ENCODE measurements at regions not wholly inside any gene's neighbourhood (a gene's known extent, or its start where the extent isn't known, plus 50 kb on each side); places are given as distances from the start of the nearest gene placed in this dataset.
"Not testable (repeated sequence)": the region's sequence is repeated elsewhere in the genome, so short reads cannot be mapped to it uniquely, and the experiment has no call there.

GRCh38 chrX:115840729-115841409 lies 279.9 kb downstream of the PLS3 start:
- H3K27me3 Mint-ChIP-seq, ATAC-seq, H3K9me3 Mint-ChIP-seq, H3K4me3 Mint-ChIP-seq, H3K4me1 Mint-ChIP-seq, H3K27ac Mint-ChIP-seq, H3K36me3 Mint-ChIP-seq: not testable (repeated sequence)

- H3K4me3 Mint-ChIP-seq, H3K36me3 Mint-ChIP-seq, H3K27ac Mint-ChIP-seq, H3K4me1 Mint-ChIP-seq, H3K27me3 Mint-ChIP-seq, ATAC-seq, H3K9me3 Mint-ChIP-seq: not testable (repeated sequence)
These were observed 290.0 kb downstream of the PLS3 start for GRCh38 chrX:115850986-115851385.

GRCh38 chrX:115853260-115853659 lies 292.3 kb downstream of the PLS3 start:
- not testable (repeated sequence) for H3K4me1 Mint-ChIP-seq, H3K27me3 Mint-ChIP-seq, H3K9me3 Mint-ChIP-seq, H3K36me3 Mint-ChIP-seq, ATAC-seq, H3K4me3 Mint-ChIP-seq, H3K27ac Mint-ChIP-seq

GRCh38 chrX:115881170-115881569 lies 289.4 kb upstream of the AGTR2 start:
- not testable (repeated sequence) for H3K36me3 Mint-ChIP-seq, H3K4me3 Mint-ChIP-seq, H3K27me3 Mint-ChIP-seq, ATAC-seq, H3K9me3 Mint-ChIP-seq, H3K27ac Mint-ChIP-seq, H3K4me1 Mint-ChIP-seq

- H3K4me1 Mint-ChIP-seq, H3K27ac Mint-ChIP-seq, H3K9me3 Mint-ChIP-seq, H3K27me3 Mint-ChIP-seq, H3K4me3 Mint-ChIP-seq, ATAC-seq, H3K36me3 Mint-ChIP-seq: not testable (repeated sequence)
These were observed 286.4 kb upstream of the AGTR2 start for GRCh38 chrX:115884121-115884520.

- H3K27ac Mint-ChIP-seq, ATAC-seq, H3K4me1 Mint-ChIP-seq, H3K9me3 Mint-ChIP-seq, H3K36me3 Mint-ChIP-seq, H3K27me3 Mint-ChIP-seq, H3K4me3 Mint-ChIP-seq: not testable (repeated sequence)
These were observed 282.5 kb upstream of the AGTR2 start for GRCh38 chrX:115888041-115888440.

GRCh38 chrX:115888519-115888918 lies 282.0 kb upstream of the AGTR2 start:
- H3K4me3 Mint-ChIP-seq, H3K27ac Mint-ChIP-seq, H3K4me1 Mint-ChIP-seq, H3K36me3 Mint-ChIP-seq, H3K27me3 Mint-ChIP-seq, H3K9me3 Mint-ChIP-seq, ATAC-seq: not testable (repeated sequence)

GRCh38 chrX:115889121-115889890 lies 281.2 kb upstream of the AGTR2 start:
- H3K27ac Mint-ChIP-seq = no peak overlapping the region
- no peaks in the 10 kb centered on the region for H3K27me3 Mint-ChIP-seq
- no peak for ATAC-seq
- H3K4me3 Mint-ChIP-seq = no peak overlapping the region
- no peaks in the 10 kb centered on the region for H3K36me3 Mint-ChIP-seq
- H3K9me3 Mint-ChIP-seq = peaks cover 3% of the 10 kb centered on the region
- H3K4me1 Mint-ChIP-seq = no peaks in the 10 kb centered on the region

- Mint-ChIP-seq H3K36me3 (no peaks in the 10 kb centered on the region), H3K27ac (no peak overlapping the region), H3K27me3 (no peaks in the 10 kb centered on the region), H3K4me3 (no peak overlapping the region), H3K4me1 (no peaks in the 10 kb centered on the region), H3K9me3 (peaks cover 3% of the 10 kb centered on the region)
- no peak for ATAC-seq
These were observed 278.4 kb upstream of the AGTR2 start for GRCh38 chrX:115892056-115892708.

GRCh38 chrX:115892787-115893671 lies 277.5 kb upstream of the AGTR2 start:
- Mint-ChIP-seq H3K27ac (no peak overlapping the region), H3K36me3 (no peaks in the 10 kb centered on the region), H3K4me3 (no peak overlapping the region), H3K27me3 (no peaks in the 10 kb centered on the region), H3K4me1 (no peaks in the 10 kb centered on the region), H3K9me3 (peaks cover 3% of the 10 kb centered on the region)
- no peak for ATAC-seq

GRCh38 chrX:115894087-115894486 lies 276.5 kb upstream of the AGTR2 start:
- no peaks in the 10 kb centered on the region for H3K36me3 Mint-ChIP-seq

GRCh38 chrX:115895678-115896329 lies 274.7 kb upstream of the AGTR2 start:
- H3K4me1 Mint-ChIP-seq = no peaks in the 10 kb centered on the region
- H3K27me3 Mint-ChIP-seq = no peaks in the 10 kb centered on the region
- H3K36me3 Mint-ChIP-seq = no peaks in the 10 kb centered on the region
- no peak overlapping the region for H3K4me3 Mint-ChIP-seq
- H3K9me3 Mint-ChIP-seq = no peaks in the 10 kb centered on the region
- H3K27ac Mint-ChIP-seq = no peak overlapping the region
- ATAC-seq = no peak

More at GRCh38 chrX:115894087-115894486, 276.5 kb upstream of the AGTR2 start:
- no peak overlapping the region for H3K4me3 Mint-ChIP-seq
- H3K9me3 Mint-ChIP-seq = peaks cover 3% of the 10 kb centered on the region
- ATAC-seq = no peak
- no peaks in the 10 kb centered on the region for H3K4me1 Mint-ChIP-seq
- H3K27me3 Mint-ChIP-seq = no peaks in the 10 kb centered on the region
- H3K27ac Mint-ChIP-seq = no peak overlapping the region

- ATAC-seq = no peak
- Mint-ChIP-seq H3K36me3 (no peaks in the 10 kb centered on the region), H3K4me3 (no peak overlapping the region), H3K27ac (no peak overlapping the region), H3K4me1 (no peaks in the 10 kb centered on the region), H3K27me3 (no peaks in the 10 kb centered on the region), H3K9me3 (no peaks in the 10 kb centered on the region)
These were observed 274.2 kb upstream of the AGTR2 start for GRCh38 chrX:115896362-115896761.

- H3K36me3 Mint-ChIP-seq = no peaks in the 10 kb centered on the region
- no peak for ATAC-seq
- no peaks in the 10 kb centered on the region for H3K4me1 Mint-ChIP-seq
- no peaks in the 10 kb centered on the region for H3K9me3 Mint-ChIP-seq
- H3K27me3 Mint-ChIP-seq = no peaks in the 10 kb centered on the region
- H3K27ac Mint-ChIP-seq = no peak overlapping the region
- no peak overlapping the region for H3K4me3 Mint-ChIP-seq
These were observed 272.6 kb upstream of the AGTR2 start for GRCh38 chrX:115897956-115898355.
